Mesendoderm (in vitro differentiated cells): ENCODE measurements at regions not wholly inside any gene's neighbourhood (a gene's known extent, or its start where the extent isn't known, plus 50 kb on each side); places are given as distances from the start of the nearest gene placed in this dataset.
"Not testable (repeated sequence)": the region's sequence is repeated elsewhere in the genome, so short reads cannot be mapped to it uniquely, and the experiment has no call there.

ENCODE experiments used
- DNase-seq: peaks from one replicate; pipeline ENCODE4 v3.0.0; 2013
- H2AK5ac ChIP-seq: 2 replicates; pipeline ENCODE4 v1.6.1; 2013; ENCODE audit warnings: low read length, inconsistent platforms
- H2BK120ac ChIP-seq: 2 replicates; pipeline ENCODE4 v1.6.1; 2013; ENCODE audit warnings: low read depth, mild to moderate bottlenecking, low read length, moderate library complexity, mixed read lengths
- H2BK15ac ChIP-seq: replicated peaks from 2 replicates; pipeline ENCODE4 v1.6.1; 2013; ENCODE audit warnings: low read depth, mild to moderate bottlenecking, moderate library complexity
- H2BK5ac ChIP-seq: 2 replicates; pipeline ENCODE4 v1.6.1; 2013; ENCODE audit warnings: low read length, inconsistent platforms
- H3K18ac ChIP-seq: 2 replicates; pipeline ENCODE4 v1.6.1; 2013; ENCODE audit warnings: mild to moderate bottlenecking, low read length, mixed read lengths
- H3K23ac ChIP-seq: one replicate; pipeline ENCODE4 v1.6.1; 2013; ENCODE audit warnings: low read length
- H3K27ac ChIP-seq: 2 replicates; pipeline ENCODE4 v1.5.1; 2013; ENCODE audit warnings: low read depth, mild to moderate bottlenecking, inconsistent platforms, low read length, moderate library complexity
- H3K27me3 ChIP-seq: 2 replicates; pipeline ENCODE4 v1.6.1; 2013; ENCODE audit warnings: low read length, control low read depth, mild to moderate bottlenecking, inconsistent platforms; ENCODE audit not compliant: insufficient read depth, poor library complexity
- H3K36me3 ChIP-seq: 2 replicates; pipeline ENCODE4 v1.6.1; 2013; ENCODE audit warnings: low read length, inconsistent platforms; ENCODE audit not compliant: control insufficient read depth, insufficient read depth
- H3K4ac ChIP-seq: one replicate; pipeline ENCODE4 v1.6.1; 2013; ENCODE audit warnings: low read depth, mild to moderate bottlenecking, low read length, moderate library complexity
- H3K4me1 ChIP-seq: 2 replicates; pipeline ENCODE4 v1.6.1; 2013; ENCODE audit warnings: low read depth, low read length, inconsistent platforms; ENCODE audit not compliant: control insufficient read depth
- H3K4me2 ChIP-seq: 2 replicates; pipeline ENCODE4 v1.6.1; 2013; ENCODE audit warnings: low read length
- H3K4me3 ChIP-seq: 2 replicates; pipeline ENCODE4 v1.5.1; 2013; ENCODE audit warnings: mild to moderate bottlenecking, low read length
- H3K56ac ChIP-seq: one replicate; pipeline ENCODE4 v1.6.1; 2013; ENCODE audit warnings: low read length
- H3K79me1 ChIP-seq: 2 replicates; pipeline ENCODE4 v1.6.1; 2013; ENCODE audit warnings: low read length, inconsistent platforms
- H3K79me2 ChIP-seq: 2 replicates; pipeline ENCODE4 v1.6.1; 2013; ENCODE audit warnings: mild to moderate bottlenecking, low read length; ENCODE audit not compliant: control insufficient read depth, insufficient read depth
- H3K9ac ChIP-seq: 2 replicates; pipeline ENCODE4 v1.6.1; 2013; ENCODE audit warnings: low read length, inconsistent platforms
- H4K5ac ChIP-seq: one replicate; pipeline ENCODE4 v1.6.1; 2013; ENCODE audit warnings: low read length
- H4K8ac ChIP-seq: one replicate; pipeline ENCODE4 v1.6.1; 2013; ENCODE audit warnings: low read depth, mild to moderate bottlenecking, control low read depth, low read length, moderate library complexity
- WGBS: extraction: QIAGEN DNeasy Blood & Tissue Kit; methylation state at CpG from one replicate; pipeline ENCODE4 v1.1.7; 2013; ENCODE audit warnings: low lambda C conversion rate, missing lambda C conversion rate; ENCODE audit not compliant: insufficient coverage; ENCODE audit errors: extremely low coverage; 5-methylcytosine and 5-hydroxymethylcytosine counted together

DNA sequence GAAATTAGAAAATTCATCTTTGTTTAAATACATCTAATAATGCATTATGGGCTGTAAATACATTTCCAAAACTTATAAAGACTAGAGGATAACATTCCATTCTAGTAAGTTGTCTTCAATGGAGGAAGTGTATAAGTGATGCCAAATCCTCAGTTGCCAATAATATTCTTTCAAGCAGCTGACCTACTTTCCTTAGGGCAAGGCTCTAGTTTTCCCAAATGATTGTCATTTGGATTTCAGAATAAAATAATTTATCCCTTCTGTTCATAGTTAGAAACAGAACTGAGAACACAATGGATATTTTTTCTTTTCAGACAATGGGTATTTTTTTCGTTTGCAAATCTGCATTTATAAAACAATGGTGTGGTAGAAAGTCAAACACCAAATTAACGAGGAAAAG lies 354.9 kb upstream of the ADAMTS5 start:
- no peak overlapping the region for H2BK15ac ChIP-seq
- H2BK5ac ChIP-seq, result no peak overlapping the region
- H3K36me3 ChIP-seq, result no peaks in the 10 kb centered on the region
- no peaks in the 10 kb centered on the region for H3K4me1 ChIP-seq
- H3K79me1 ChIP-seq, result no peaks in the 10 kb centered on the region
- no peak overlapping the region for H3K4ac ChIP-seq
- H3K56ac ChIP-seq, result no peak overlapping the region
- no peak overlapping the region for H3K9ac ChIP-seq
- no peak overlapping the region for H4K8ac ChIP-seq
- H2BK120ac ChIP-seq, result no peak overlapping the region
- H3K4me2 ChIP-seq, result no peak overlapping the region
- H3K4me3 ChIP-seq, result no peak overlapping the region
- H3K27ac ChIP-seq, result no peak overlapping the region
- no CpG with 5 or more reads among the region's 2 CpGs for WGBS
- H3K23ac ChIP-seq, result no peak overlapping the region
- DNase-seq, result no peak
- no peaks in the 10 kb centered on the region for H3K27me3 ChIP-seq
- H3K79me2 ChIP-seq, result no peaks in the 10 kb centered on the region
- no peak overlapping the region for H4K5ac ChIP-seq
- no peak overlapping the region for H3K18ac ChIP-seq
- H2AK5ac ChIP-seq, result no peak overlapping the region

DNA sequence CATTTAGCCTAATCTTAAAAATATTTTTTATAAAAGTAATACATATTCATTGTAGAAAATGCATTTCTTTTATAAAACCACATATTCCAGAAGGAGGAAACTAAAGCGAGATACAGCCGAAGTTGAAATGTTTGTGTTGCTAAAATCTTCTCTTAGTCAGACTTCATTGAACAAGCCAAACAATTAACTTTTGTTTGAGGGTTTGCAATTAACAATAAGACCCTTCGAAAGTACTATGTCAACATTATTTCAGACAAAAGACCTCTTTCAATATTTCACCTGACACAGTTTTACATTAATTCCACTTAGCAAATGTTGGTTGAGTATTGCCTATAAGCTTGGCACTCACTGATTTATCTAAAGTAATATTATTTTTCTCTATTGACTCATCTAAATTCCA lies 354.0 kb upstream of the ADAMTS5 start:
- DNase-seq, result no peak
- Histone ChIP-seq H2BK120ac (no peak overlapping the region), H3K9ac (no peak overlapping the region), H2BK5ac (no peak overlapping the region), H3K36me3 (no peaks in the 10 kb centered on the region), H3K27ac (no peak overlapping the region), H3K4me3 (no peak overlapping the region), H4K8ac (no peak overlapping the region), H2AK5ac (no peak overlapping the region), H3K4me2 (no peak overlapping the region), H3K4me1 (no peaks in the 10 kb centered on the region), H3K18ac (no peak overlapping the region), H3K27me3 (no peaks in the 10 kb centered on the region), H3K79me2 (no peaks in the 10 kb centered on the region), H4K5ac (no peak overlapping the region), H3K23ac (no peak overlapping the region), H2BK15ac (no peak overlapping the region), H3K56ac (no peak overlapping the region), H3K4ac (no peak overlapping the region), H3K79me1 (no peaks in the 10 kb centered on the region)
- no CpG with 5 or more reads among the region's 3 CpGs for WGBS

DNA sequence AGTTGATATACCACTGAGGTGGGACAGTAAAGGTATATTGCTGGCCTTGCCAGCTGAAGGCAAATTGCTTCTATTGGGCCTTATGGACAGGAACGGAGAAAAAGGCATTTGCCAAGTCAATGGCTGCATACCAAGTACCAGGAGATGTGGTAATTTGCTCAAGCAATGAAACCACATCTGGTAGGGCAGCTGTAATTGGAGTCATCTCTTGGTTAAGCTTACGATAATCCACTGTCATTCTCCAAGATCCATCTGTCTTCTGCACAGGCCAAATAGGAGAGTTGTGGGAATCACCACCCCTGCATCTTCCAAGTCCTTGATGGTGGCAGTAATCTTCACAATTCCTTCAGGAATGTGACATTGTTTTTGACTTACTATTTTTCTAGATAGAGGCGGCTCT lies 350.7 kb upstream of the ADAMTS5 start:
- not testable (repeated sequence) for H3K4ac ChIP-seq, H3K4me3 ChIP-seq, H3K27me3 ChIP-seq, H3K4me2 ChIP-seq, H3K9ac ChIP-seq, H3K79me2 ChIP-seq, H3K79me1 ChIP-seq, H3K36me3 ChIP-seq, H3K23ac ChIP-seq, H3K18ac ChIP-seq, H3K56ac ChIP-seq, DNase-seq, H2BK15ac ChIP-seq, H4K8ac ChIP-seq, H2AK5ac ChIP-seq, H2BK5ac ChIP-seq, H4K5ac ChIP-seq, H2BK120ac ChIP-seq, H3K27ac ChIP-seq, H3K4me1 ChIP-seq
- no CpG with 5 or more reads among the region's 3 CpGs for WGBS

DNA sequence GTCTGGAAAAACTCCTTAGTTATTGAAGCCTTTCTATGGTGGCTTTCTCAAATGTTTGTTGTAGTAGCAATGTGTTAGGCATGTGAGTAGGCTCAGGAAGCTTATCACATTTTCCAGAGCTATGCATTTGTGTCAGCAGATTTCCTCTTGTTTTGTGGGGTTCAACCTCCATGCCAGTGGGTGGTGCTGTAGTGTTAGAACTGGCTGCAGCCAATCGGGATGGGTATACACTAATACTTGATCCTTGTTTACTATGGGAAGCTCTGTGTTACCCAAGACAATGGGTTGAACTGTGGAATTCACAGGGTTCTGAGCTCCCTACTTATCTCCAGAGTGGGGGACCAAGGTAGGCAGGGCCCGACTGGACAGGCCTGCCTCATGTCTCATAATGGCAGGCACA lies 348.5 kb upstream of the ADAMTS5 start:
- H3K4me1 ChIP-seq, result no peaks in the 10 kb centered on the region
- no peak overlapping the region for H2BK120ac ChIP-seq
- H4K5ac ChIP-seq, result no peak overlapping the region
- H3K27ac ChIP-seq, result no peak overlapping the region
- peak; percentile 29 for DNase-seq
- no peak overlapping the region for H3K4ac ChIP-seq
- H3K79me2 ChIP-seq, result no peaks in the 10 kb centered on the region
- H3K9ac ChIP-seq, result no peak overlapping the region
- no peak overlapping the region for H3K56ac ChIP-seq
- H2AK5ac ChIP-seq, result no peak overlapping the region
- H3K27me3 ChIP-seq, result no peaks in the 10 kb centered on the region
- no peaks in the 10 kb centered on the region for H3K79me1 ChIP-seq
- H3K18ac ChIP-seq, result no peak overlapping the region
- no peak overlapping the region for H3K4me2 ChIP-seq
- no peak overlapping the region for H2BK15ac ChIP-seq
- no peak overlapping the region for H3K4me3 ChIP-seq
- no peak overlapping the region for H2BK5ac ChIP-seq
- H3K23ac ChIP-seq, result no peak overlapping the region
- H4K8ac ChIP-seq, result no peak overlapping the region
- no peaks in the 10 kb centered on the region for H3K36me3 ChIP-seq
- WGBS, result no CpG with 5 or more reads among the region's 2 CpGs

DNA sequence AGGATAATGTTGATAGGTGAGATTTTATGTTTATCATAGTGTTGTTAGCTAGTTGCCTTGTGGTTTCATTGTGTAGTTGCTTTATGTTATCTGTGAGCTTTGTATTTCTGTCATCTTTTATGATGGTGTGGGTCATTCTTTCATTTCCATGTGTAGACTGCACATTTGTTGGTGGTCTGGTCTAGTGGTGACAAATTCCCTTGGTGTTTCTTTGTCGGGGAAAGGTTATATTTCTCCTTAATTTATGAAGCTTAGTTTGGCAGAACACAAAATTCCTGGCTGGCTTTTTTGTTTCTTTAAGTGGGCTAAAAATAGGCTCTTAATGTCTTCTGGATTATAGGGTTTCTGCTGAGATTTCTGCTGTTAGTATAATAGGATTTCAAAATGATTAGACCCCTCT lies 347.2 kb upstream of the ADAMTS5 start:
- H4K8ac ChIP-seq, result no peak overlapping the region
- DNase-seq, result no peak
- no peak overlapping the region for H2BK15ac ChIP-seq
- no peaks in the 10 kb centered on the region for H3K79me1 ChIP-seq
- no peaks in the 10 kb centered on the region for H3K4me1 ChIP-seq
- WGBS, result no CpG with 5 or more reads among the region's 1 CpG
- no peak overlapping the region for H2BK5ac ChIP-seq
- H3K4me3 ChIP-seq, result no peak overlapping the region
- no peak overlapping the region for H3K9ac ChIP-seq
- no peak overlapping the region for H3K27ac ChIP-seq
- no peaks in the 10 kb centered on the region for H3K27me3 ChIP-seq
- no peak overlapping the region for H3K23ac ChIP-seq
- H3K56ac ChIP-seq, result no peak overlapping the region
- H3K4me2 ChIP-seq, result no peak overlapping the region
- no peak overlapping the region for H3K4ac ChIP-seq
- no peak overlapping the region for H3K18ac ChIP-seq
- no peaks in the 10 kb centered on the region for H3K36me3 ChIP-seq
- H3K79me2 ChIP-seq, result no peaks in the 10 kb centered on the region
- no peak overlapping the region for H4K5ac ChIP-seq
- H2BK120ac ChIP-seq, result no peak overlapping the region
- no peak overlapping the region for H2AK5ac ChIP-seq
